GM10266 (cell line): ENCODE measurements at regions not wholly inside any gene's neighbourhood (a gene's known extent, or its start where the extent isn't known, plus 50 kb on each side); places are given as distances from the start of the nearest gene placed in this dataset.

Source experiments
- DNase-seq: peaks from one replicate; pipeline ENCODE4 v3.0.0; 2012; ENCODE audit errors: extremely low spot score
- CTCF ChIP-seq: IDR thresholded peaks from 2 replicates; pipeline ENCODE4 v1.5.1; 2012; ENCODE audit warnings: mild to moderate bottlenecking, low read depth; ENCODE audit not compliant: control insufficient read depth, insufficient read depth; ENCODE audit errors: missing control alignments

- DNase-seq = no peak
- no peak for TF ChIP-seq CTCF
These were observed 809.2 kb downstream of the TBC1D22A start for GRCh38 chr22:47571616-47572015.

DNA sequence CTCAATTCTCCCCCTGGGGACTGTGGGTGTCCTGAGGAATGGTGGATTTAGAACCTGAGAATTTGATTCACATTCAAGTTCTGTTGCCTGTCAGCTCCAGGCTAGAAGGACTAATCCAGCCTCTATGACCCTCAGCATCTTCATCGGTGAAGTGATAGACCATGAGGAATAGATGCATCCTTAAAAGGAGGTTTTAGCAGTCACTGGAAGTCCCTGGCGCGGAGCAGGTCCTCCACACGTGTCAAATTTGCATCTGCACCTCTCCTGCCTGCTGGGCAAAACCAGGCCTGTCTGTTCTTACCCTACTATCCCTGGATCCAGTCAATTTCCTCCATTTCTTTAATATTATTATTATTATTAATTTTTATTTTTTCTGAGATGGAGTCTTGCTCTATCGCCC is 808.4 kb downstream of the TBC1D22A start:
- no peak for DNase-seq
- TF ChIP-seq CTCF = no peak

DNA sequence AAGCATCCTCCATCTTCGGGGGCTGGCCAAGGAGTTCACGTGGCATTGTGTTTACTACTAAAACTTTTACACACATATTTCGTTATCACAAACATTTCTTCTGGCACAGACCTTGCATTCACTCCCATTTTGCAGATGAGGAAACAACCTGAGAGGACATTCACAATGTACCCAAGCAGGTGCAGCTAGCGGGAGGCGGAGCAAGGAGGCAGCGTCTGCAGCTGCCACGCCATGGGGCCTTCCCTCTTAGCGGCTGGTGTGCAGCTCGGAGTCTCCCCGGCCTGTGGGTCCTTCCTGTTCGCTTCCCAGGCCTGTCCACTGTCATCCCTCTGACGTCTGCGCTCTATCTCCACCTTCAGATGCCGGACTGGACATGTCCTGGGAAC is 807.8 kb downstream of the TBC1D22A start:
- no peak for TF ChIP-seq CTCF
- DNase-seq = no peak

DNA sequence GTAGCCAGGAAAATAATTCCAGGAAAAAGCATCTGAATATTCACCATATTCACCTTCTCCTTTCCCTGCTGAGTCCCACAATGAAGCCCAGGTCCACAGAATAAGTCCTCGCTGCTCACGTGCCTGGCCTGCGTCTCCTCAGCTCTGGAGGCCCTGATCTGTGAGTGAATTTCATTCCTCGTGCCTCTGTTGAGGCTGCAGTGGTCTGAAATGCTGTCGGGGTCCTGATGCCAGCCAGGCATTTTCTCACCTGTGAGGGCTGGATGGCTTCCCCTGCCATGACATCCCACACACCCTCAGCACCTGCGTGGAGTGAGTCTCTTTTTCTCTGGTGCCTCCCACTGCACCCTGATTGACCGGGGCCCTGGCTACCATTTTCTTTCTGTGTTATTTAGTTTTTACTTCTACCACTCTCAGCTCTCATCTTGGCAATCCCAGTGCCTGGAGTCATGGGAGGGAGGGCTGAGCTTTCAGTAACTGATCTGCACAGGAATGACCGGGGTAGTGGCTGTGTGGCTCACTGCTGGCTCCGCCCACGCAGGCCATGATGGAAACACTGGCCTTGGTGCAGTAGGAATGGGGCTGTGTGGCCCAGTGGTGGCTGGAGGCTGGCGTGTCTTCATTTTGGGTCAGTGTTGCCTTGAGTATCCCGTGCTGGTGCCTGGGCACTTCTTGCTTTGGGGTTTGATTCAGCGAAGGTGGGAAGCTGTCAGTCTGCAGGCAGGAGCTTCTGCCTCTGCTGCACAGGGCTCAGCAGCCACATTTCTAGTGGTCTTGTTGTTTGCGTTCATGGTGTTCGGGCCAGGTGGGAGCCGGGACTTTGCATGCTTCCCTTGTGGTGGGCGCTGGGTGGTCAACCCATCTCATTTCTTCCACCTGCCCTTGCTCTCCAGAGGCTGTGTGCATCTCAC is 807.2 kb downstream of the TBC1D22A start:
- DNase-seq = no peak
- TF ChIP-seq CTCF = no peak

DNA sequence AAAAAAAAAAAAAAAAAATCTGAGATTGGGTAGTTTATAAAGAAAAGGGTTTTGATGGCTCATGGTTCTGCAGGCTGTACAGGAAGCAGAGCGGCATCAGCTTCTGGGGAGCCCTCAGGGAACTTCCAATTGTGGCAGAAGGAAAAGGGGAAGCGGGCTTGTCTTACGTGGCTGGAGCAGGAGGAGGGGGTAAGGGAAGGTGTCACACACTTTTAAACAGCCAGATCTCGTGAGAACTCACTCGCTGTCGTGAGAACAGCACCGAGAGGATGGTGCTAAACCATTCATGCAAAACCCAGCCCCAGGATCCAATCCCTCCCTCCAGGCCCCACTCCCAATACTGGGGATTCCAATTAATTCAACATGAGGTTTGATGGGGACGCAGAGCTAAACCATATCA is 806.2 kb downstream of the TBC1D22A start:
- no peak for DNase-seq
- no peak for TF ChIP-seq CTCF

DNA sequence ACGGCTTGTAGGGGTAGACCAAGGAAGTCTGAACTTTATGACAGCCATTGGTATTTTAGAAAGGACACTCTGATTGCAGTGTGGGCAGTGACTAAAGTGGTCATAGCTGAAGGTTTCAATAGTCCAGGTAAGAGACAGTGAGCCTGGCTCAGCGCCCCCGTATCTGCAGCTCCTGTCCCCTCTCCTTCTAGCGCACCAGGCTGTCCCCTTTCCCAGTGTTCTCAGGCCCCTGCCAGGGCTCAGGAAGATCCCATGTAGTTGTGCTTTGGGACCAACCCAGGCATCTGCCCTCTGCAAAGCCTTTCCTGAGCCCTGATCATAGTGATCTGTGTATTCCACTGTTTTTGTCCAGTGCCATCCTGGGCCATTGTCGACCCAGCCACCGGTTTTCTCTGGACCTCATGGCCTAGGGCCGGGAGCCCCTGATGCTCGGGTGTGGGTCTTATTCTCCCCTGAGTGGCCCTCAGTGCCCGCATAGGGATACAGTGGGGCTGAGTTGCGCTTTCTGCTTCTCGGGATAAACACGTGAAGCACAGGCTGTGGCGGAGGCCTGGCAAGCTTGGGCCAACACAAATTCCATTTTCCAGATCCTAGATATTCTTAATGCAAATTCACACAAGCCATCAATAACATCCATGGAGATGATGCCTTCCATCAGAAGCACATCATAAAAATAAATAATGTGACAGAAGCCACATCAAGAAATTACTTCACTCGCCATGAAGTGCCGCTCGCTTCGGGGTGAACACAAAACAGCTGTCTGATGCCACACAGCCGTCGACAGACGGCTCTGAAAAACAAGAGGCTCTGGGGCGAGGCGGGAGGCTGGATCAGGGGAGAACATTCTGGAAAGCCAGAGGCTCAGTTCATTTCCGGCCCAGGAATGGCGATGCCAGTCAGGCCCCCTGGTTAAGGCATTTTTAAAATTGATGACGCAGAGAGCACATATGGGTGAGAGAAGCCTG is 805.0 kb downstream of the TBC1D22A start:
- no peak for TF ChIP-seq CTCF
- no peak for DNase-seq

GRCh38 chr22:47566491-47566890 is 804.0 kb downstream of the TBC1D22A start:
- no peak for TF ChIP-seq CTCF
- DNase-seq = no peak
